PFSK-1 (cell line): ENCODE measurements at regions not wholly inside any gene's neighbourhood (a gene's known extent, or its start where the extent isn't known, plus 50 kb on each side); places are given as distances from the start of the nearest gene placed in this dataset.

ENCODE experiments used
- FOXP2 ChIP-seq: optimal IDR thresholded peaks from 2 replicates; pipeline ENCODE3; 2011; ENCODE audit warnings: borderline replicate concordance, control low read depth, inconsistent platforms; ENCODE audit not compliant: insufficient read depth; ENCODE audit errors: extremely low read length, extremely low read depth
- POLR2AphosphoS5 ChIP-seq: IDR thresholded peaks from 2 replicates; pipeline ENCODE4 v1.6.1; 2012; ENCODE audit warnings: low read depth, mild to moderate bottlenecking, control low read depth, low read length, moderate library complexity
- SIN3A ChIP-seq: IDR thresholded peaks from 2 replicates; pipeline ENCODE4 v1.6.1; 2012; ENCODE audit warnings: mild to moderate bottlenecking, low read length, moderate library complexity, borderline replicate concordance; ENCODE audit not compliant: insufficient read depth
- TAF1 ChIP-seq: IDR thresholded peaks from 2 replicates; pipeline ENCODE4 v1.6.1; 2012; ENCODE audit warnings: low read length, control low read depth, borderline replicate concordance; ENCODE audit not compliant: insufficient read depth
- TF ChIP-seq, protein P1 (sequence below), 2 experiments: IDR thresholded peaks; 2 replicates each; pipeline versions ENCODE4 v1.6.1 to v1.8.0; 2011 to 2012; ENCODE audit warnings: low read depth in 2 of 2, low read length in 2 of 2, control low read depth in 1 of 2, inconsistent platforms in 1 of 2, mild to moderate bottlenecking in 1 of 2, moderate library complexity in 1 of 2; ENCODE audit not compliant: insufficient read depth in 1 of 2

DNA sequence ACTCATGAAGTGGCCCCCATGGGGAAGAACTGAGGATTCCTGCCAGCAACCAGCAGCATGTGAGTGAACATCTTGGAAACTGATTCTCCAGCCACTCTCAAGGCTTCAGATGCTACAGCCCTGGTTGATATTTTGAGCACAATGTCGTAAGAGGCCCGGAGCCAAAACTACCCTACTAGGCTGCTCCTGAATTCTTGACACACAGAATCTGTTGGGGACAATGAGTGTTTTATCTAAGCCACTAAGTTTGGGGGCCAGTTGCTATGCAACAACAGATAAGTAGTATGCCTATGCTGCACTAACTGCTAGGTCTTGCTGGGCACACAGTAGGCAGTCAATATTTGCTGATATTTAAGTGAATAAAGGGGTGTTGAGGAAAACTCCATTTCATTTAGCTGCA, 89.9 kb upstream of the CHL1 start:
- no peak for TF ChIP-seq TAF1

DNA sequence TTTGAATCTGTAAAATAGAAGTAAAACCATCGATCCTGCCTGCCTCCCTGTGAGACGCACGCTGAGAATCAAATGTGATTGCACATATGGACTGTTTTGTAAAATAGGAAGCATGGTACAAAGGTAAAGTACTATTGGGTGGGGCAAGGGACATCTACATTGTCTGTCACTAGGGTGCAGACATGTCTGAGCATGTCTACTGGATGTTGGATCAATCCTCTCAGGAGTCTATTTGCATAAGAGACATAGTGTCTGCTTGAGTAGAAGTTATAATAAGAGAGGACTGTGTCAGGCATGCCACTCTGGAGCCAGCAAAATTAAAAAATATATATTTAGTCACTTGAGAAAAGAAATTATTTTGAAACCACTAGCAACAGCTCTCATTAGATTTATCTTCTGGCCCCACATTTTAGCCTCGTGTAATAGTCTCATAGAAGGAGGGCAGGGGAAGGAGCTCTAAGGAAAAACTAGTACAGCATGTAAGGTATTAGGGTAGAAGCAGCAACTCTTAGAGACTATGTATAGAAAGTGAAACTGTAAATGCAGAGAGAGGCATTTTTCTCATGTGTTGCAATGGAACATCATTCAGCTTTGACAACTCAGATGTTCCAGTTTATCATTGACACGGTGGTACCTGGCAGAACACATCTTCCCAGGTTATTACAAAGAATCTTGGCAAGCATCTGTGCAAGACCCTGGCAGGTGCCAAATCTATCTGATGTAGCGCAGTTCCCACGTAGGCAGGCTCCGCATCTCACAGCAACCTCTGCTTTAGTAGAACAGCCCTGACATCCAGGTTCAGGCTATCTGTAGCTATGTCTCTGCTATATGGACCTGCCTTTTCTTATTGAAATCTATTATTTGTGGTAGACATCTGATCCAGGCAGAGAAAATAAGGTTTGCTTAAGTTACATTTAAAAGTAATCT, 85.2 kb upstream of the CHL1 start:
- TF ChIP-seq POLR2AphosphoS5 (no peak), TAF1 (no peak)

DNA sequence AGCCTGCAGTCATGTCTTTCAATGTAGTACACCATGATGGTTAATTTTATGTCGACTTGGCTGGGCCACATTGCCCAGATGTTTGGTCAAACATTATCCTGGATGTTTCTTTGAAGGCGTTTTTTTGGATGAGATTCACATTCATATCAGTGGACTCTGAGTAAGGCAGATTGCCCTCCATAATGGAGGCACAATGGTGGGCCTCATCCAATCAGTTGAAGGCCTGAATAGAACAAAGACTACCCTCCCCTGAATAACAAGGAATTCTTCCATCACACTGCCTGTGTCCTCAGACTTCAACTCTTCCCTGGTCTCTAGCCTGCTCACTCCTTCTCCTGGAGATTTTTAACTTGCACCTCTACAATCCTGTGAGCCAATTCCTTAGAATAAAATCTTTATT, 83.8 kb upstream of the CHL1 start:
- TF ChIP-seq, protein P1, sequence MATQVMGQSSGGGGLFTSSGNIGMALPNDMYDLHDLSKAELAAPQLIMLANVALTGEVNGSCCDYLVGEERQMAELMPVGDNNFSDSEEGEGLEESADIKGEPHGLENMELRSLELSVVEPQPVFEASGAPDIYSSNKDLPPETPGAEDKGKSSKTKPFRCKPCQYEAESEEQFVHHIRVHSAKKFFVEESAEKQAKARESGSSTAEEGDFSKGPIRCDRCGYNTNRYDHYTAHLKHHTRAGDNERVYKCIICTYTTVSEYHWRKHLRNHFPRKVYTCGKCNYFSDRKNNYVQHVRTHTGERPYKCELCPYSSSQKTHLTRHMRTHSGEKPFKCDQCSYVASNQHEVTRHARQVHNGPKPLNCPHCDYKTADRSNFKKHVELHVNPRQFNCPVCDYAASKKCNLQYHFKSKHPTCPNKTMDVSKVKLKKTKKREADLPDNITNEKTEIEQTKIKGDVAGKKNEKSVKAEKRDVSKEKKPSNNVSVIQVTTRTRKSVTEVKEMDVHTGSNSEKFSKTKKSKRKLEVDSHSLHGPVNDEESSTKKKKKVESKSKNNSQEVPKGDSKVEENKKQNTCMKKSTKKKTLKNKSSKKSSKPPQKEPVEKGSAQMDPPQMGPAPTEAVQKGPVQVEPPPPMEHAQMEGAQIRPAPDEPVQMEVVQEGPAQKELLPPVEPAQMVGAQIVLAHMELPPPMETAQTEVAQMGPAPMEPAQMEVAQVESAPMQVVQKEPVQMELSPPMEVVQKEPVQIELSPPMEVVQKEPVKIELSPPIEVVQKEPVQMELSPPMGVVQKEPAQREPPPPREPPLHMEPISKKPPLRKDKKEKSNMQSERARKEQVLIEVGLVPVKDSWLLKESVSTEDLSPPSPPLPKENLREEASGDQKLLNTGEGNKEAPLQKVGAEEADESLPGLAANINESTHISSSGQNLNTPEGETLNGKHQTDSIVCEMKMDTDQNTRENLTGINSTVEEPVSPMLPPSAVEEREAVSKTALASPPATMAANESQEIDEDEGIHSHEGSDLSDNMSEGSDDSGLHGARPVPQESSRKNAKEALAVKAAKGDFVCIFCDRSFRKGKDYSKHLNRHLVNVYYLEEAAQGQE (IDR thresholded peaks at IDR 0.05; ENCODE audit: insufficient read depth in 1 of 2, low read depth in 2 of 2, low read length in 2 of 2) = no peak
- no peak for TF ChIP-seq FOXP2
- TF ChIP-seq SIN3A = no peak
- TF ChIP-seq TAF1 = no peak
- TF ChIP-seq POLR2AphosphoS5 = no peak

DNA sequence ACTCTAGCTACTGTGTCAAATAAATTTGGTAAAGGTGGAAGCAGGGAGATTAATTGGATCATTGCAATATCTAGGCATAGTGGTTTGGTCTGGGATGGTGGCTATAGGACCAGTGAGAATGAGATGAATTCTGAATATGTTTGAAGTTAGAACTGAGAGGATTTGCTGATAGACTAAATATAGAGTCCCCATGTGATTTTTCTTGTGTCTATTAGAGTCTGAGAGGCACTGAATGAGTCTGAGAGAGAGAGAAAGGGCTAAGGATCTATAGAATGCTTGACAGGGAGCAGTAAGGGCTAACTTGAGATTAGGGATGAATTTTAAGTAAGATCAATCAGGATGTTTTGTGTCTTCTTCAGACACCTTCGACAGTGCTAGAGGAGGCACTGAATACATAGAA, 77.9 kb upstream of the CHL1 start:
- TF ChIP-seq SIN3A = no peak
- TF ChIP-seq, protein P1 (IDR thresholded peaks at IDR 0.05; ENCODE audit: insufficient read depth in 1 of 2, low read depth in 2 of 2, low read length in 2 of 2) = no peak
- TF ChIP-seq FOXP2 = no peak
- no peak for TF ChIP-seq TAF1
- no peak for TF ChIP-seq POLR2AphosphoS5

DNA sequence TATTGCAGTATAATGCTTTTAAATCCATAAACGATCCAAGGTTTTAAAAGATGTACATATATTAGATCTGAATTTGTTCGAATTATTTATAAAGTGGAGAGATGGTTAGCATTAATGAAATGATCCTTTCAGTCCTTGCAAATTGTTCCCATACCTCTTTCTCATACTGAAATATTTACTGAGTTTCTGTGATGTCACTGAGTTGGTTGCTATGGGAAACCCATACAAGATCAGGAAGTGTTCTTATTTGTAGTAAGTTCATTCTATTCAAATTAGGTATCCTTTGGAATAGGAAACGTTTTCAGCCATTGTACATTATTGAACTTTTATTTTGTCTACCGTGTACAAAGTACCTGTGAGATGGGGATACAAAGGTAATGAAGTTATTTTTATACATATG, 73.2 kb upstream of the CHL1 start:
- TF ChIP-seq SIN3A (no peak), POLR2AphosphoS5 (no peak), TAF1 (no peak), FOXP2 (no peak)
- TF ChIP-seq, protein P1 (IDR thresholded peaks at IDR 0.05; ENCODE audit: insufficient read depth in 1 of 2, low read depth in 2 of 2, low read length in 2 of 2) = no peak

DNA sequence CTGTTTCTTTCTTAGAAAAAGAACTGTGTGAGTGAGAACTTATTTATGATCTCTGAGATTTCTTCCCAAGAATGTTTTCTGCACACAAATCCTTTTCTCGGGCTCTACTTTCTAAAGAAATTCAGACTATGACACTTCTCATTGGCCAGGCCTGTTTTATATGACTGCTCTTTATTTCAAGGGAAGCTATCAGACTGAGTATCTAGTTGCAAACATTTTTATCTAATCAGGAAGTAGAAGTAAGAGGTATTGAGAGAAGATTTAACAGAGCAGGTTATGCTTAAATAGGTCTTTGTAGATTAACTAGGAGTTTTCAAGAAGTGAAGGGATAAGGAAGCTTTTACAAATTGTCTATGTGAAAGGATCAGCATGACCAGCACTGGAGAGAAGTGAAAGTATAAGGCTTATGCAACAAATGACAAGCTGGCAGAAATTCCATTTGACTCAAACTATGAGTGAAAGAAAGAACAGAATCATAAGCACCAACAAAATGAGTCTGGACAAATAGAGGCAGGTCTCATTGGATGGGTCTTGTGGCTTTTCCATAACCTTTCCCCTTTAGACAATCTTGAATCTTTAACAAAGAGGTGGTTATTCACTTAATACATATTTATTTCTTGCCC, 71.9 kb upstream of the CHL1 start:
- no peak for TF ChIP-seq TAF1
- no peak for TF ChIP-seq POLR2AphosphoS5
- no peak for TF ChIP-seq FOXP2
- no peak for TF ChIP-seq SIN3A
- TF ChIP-seq, protein P1 (IDR thresholded peaks at IDR 0.05; ENCODE audit: insufficient read depth in 1 of 2, low read depth in 2 of 2, low read length in 2 of 2) = no peak
